HG03196 (cell line): ENCODE measurements at regions not wholly inside any gene's neighbourhood (a gene's known extent, or its start where the extent isn't known, plus 50 kb on each side); places are given as distances from the start of the nearest gene placed in this dataset.

Source experiments
- ATAC-seq: cut with Tn5 transposase; IDR thresholded peaks from one replicate; pipeline ENCODE4 v1.9.1; 2021; ENCODE audit not compliant: unreplicated experiment

DNA sequence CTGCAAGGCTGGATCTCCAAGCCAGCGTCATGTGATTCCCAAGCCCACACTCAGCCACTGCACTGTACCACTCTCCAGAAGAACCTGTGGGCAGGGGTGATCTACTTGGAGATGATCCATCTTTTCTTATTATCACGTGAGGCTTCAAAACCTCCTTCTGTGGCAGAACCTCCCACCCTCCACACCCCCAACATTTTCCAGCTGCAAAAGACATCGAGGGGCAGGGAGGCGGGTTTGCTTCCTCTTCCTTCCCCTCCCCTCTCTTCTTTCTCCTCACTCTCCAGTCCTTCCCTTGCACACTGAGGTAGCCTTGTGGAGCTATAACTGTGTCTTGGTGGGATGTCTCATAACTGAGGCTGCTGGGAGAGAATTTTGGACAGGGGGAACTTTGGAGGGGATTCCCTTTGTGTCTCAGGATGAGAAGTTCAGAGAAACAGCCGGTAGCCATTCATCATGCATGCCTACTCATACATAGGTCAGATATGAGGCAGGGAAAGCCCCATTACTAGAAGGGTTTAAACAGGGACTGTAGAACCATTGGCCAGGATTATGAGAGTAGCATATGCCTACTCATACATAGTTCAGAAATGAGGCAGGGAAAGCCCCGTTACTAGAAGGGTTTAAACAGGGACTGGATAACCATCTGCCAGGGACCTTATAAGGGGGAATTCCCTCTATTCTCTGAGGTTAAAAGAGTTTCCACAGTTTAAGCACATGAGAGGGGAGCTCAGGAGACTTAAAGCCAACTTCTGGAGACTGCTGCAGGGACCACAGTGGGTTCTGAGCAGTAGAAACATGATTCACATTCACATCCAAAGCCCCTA lies 420.7 kb upstream of the CADM1 start:
- peak; percentile 75 for ATAC-seq

DNA sequence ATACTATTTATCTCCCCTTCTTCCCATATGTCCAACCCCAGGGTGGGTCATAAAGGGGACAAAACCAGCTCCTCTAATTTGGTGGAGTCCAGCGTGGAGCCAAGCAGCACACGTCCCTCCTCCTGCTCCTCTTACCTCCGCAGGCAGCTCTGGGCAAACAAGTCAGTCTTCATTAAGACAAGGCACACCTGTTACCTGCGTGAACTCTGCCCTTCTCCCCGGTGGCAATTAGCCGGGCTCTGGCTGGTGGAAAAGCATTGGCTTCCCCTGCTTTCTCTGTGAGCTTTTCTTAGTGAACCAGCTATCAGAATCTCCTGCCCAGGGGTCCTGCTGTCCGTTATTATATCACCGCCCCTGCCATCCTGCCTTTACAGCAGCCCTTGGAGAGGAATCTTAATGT lies 418.7 kb upstream of the CADM1 start:
- no peak for ATAC-seq

DNA sequence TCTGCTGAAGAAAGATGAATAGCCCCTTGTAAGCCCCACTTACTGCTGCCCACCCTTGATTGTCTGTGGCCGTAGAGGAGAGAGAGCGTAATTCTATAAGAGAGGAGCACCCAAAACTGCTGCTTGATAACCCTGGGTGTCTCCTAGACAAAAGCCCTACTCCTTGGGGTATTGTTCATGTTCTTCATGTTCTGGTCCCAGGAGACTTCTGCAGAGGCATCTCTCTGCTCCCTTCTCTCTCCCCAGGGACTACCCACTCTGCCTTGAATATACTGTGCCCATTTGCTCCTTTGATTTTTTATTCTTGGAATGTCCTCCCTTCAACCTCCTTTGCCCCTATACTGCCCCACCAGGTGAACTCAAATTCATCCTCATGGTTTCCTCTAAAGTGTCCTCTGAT lies 417.8 kb upstream of the CADM1 start:
- no peak for ATAC-seq

DNA sequence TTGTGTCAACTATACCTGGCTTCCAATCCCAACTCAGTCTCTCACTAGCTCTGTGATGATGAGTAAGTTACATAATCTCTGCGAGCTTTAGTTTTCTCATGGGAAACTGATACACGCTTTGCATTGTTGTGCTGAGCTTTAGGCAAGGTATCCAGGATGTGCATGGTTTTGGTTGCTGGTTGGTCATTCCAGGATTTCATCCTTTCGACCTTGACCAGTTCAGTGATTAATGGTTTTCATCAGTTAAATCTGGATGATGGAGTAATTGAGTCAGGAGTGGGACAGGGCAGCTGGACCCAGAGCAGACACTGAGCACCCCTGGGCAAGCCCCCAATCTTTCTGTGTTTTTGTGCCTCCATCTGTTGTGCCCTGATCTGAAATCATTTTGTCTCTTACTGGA lies 417.3 kb upstream of the CADM1 start:
- no peak for ATAC-seq

DNA sequence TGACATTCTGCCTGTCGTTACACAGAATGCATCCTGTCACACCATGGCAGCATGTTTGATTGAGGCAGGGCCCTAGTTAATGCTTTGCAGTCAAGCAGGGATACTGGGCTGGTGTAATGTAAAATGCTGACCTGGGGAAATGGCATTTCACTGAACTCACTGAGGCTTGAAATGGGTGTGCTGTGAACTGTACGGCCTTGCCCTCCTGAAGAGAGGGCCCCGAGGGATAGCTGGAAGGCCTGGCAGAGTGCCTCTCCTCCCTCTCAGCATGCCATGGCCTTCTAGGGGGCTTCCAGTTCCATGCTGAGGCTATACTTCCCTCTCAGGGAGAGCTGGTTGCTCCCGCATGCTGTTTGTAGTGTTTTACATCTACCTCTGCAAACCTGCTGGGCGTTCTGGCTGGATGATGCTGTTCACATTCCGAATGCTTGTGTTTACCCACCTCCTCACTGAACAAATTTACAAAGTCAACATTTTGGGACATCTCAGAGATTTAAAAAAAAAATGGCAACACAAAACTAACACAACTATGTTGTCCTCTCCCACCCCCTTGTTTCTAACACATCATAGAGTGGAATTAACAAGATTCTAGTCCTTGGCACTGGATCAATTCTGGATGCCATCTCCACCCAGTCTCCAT lies 416.7 kb upstream of the CADM1 start:
- no peak for ATAC-seq

DNA sequence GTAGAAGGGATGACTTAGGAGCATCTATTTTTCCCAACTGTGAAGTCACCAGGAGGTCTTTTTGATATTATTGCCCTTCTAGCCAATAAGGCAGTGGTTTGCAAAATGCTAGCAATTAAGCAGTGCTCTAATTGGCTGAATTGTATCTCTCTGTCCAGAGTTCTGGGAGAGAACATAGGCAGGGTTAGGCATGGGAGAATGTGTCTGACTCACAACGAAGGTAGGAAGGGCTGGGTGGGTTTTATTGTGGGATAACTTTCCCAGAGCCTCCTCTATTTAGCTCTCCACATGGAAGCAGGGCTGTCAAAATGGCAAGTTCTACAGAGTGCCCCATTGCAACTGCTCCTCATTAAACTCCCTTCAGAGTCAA lies 415.9 kb upstream of the CADM1 start:
- ATAC-seq = no peak

DNA sequence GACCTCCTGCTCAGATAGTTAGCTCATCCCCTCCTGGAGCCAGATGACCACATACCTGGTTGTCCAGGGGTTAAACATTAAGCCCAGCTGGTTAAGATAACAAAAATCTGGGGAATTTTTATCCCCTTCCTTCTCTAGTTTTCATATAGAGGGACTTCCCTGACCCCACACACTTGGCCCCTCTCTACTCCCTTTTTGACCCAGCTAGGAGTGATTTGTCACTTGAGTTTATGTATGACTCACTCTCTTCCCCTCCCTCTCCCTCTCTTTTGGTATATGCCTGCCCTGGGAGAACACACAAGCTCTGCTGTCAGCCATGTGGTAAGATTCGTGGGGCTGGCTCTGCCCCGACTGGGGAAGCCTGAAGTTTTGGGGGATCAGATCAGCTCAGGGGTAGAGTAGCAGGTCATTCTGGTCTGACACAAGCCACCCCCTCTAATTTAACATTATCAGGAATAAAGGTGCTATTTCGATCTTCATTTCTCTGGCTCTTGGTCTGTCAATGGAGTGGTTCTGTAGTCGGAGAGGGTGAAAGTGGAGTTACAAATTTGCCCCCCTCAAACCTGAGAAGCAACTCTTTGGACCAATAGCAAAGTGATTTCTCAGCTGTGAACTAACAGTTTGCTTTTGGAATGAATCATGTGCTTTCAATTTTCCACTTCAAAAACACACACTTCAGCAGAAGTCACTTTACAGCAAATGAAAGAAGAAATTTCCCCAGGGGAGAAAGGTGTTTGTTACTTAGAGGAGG lies 415.3 kb upstream of the CADM1 start:
- ATAC-seq = peak; percentile 55

DNA sequence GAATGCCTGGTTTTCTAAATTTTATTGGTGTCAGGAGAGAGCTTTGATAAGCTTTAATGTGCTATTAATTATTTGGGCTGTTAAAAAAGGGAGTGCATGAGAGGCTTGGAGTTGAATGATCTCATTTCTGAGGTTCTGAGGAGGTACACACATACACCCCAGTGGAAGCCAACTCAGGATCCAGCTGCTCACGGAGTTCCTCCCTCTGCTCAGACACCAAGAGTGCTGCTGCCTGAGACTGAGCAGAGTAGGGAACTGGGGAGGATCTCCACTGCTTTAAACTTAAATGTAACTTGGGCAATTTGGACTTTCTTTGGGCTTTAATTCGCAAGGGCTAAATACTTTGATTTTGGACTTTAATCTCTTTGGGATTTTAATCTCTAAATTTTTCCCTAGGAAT lies 414.4 kb upstream of the CADM1 start:
- no peak for ATAC-seq

DNA sequence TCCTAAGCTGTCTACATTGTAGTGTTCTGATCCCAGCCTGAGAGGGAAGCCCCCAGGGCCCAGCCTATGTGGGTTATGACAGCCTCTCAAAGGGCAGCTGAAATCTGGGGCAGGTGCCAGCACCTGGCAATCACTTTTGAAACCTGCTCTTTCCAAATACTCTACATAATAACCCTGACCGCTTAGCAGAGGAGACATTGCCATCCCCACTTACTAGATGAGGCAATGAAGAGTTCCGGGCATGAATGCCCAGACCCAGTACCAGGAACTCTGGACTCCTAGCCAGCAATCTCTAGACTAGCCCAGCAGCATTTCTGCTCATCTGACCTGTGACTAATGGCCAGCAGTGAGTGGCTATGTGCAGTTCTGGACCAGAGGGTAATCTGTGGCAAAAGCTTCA lies 412.4 kb upstream of the CADM1 start:
- no peak for ATAC-seq

DNA sequence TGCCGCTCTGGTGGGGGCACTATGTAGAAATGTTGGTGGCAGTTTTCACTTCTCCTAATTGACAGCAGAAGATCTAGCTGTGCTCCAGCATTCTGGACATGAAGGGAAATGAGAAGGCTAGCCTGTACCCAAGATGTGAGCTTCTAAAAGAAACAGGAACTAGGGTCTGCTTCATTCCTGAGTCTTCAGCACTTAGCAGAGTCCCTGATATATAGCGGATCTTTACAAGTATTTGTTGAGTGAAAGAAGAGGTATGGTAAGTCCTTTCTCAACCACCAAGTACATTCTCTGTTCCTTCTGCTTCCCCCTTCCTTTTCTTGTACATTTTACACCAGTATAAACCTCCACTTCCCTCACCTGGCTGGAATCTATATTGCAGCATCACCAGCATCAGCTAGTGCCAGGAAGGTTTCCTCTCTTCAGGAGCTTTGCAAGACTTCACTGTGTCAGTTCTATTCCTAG lies 408.3 kb upstream of the CADM1 start:
- ATAC-seq = peak; percentile 47

DNA sequence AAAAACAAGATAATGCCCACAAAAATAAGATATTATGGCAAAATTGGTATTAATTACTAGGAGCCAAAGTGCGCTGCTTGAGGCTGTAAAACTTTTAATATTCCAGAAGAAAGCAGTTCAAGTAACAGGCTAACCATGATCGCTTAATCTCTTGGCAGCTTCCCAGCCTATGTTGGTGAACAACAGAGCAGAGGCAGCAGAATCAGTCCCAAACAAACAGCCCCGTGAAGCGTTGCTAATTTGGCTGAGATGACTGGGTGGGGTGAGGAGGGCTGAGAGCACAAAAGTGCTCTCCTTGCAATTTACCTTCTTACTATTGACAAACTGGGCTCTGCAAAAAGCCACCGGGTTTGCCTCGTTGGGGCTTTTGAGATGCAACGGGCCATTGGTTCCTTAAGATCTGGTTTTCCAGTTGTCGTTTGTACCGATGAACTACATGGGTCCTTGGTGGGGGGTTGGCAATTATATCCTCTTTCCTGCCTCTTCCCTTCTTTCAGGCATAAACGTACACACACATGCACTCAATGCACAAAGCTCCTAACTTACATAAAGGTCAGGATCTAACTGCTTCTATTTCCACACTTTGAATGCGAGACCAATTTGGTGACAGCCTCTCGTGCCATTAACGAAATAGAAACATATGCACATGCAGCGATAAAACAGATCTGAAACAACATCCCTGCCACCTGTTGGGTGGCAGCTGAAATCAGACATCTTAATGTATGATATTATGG lies 407.6 kb upstream of the CADM1 start:
- no peak for ATAC-seq

DNA sequence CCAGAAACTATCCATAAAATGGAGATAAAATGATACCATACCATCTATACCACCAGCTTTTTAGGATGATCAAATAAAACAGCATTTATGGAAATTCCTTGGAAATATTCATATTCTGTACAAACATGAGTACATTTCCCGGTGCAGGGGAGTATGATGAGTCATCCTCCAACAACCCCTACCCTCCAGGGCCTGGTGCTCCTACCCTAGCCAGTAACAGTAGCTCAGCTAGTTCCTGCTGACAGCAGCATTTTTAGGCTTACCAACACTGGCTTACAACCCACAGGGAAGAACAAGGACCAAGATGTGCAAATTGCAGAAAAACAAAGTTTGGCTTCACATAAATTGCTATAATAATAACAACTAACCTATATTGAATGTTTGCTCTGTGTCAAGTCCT lies 406.2 kb upstream of the CADM1 start:
- no peak for ATAC-seq

DNA sequence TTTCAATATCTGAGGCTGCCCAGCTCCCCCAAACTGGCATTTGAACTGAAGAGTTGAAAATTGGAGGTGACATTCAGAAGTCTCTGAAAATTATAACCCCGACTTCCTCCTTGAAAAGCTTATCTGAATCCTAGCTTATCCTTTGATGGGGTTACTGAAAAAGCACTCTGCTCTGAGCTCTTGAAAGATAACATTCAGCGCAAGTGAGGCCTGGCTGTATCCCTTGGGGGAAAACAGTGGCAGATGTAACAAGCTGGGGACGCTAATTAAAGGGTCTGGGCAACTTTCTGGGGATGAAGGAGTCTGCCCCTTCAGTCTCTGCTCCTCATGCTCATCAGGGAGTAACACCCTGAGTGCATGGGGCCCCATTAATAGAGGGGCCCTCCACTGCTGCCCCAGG lies 402.0 kb upstream of the CADM1 start:
- ATAC-seq = no peak

DNA sequence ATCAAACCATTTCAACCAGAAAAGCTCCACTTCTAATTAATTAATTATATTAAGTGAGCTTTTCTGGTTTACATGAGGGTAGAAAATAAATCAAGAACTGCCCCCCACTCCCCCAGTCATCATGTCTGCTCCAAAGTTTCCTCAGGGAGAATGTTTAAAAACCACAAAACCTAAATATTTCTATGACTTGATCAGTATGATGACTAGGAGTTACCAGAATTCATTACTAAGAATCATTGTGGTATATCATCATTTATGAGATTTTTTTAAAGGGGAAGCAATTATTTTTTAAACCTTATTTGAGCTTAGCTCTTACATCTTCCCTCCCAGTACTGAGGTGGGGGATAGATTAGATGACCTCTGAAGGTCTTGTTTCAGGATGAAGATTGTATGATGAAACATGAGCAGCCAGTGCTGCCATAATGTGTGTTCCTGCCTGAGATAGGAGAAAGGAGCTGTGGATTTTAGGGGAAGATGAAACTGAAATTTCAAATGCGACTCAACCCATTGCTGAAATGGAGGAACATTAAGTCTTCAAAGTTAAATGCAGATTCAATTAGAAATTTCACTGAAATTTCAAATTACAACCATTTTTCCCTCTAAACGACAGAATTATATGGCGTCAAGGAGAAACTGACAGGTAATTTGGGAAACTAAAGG lies 401.3 kb upstream of the CADM1 start:
- ATAC-seq = no peak

DNA sequence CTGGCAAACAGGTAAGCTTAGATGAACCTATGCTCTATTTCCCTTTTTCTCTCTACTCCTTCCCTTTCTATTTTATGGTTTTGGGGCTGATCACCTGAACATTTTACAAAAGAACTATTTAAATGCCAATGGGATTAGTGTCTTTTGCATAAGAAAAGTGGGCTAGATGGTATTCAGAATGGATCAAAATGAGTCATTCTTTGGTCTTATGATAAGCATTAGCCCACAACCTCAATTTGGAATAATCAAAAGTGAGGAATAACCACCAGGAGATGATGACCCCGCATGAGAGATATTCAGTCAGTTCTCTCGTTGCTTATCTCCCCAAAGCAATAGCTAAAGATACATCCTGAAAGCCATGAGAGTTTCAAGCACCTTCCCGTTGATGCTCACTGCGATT lies 399.0 kb upstream of the CADM1 start:
- ATAC-seq = no peak

DNA sequence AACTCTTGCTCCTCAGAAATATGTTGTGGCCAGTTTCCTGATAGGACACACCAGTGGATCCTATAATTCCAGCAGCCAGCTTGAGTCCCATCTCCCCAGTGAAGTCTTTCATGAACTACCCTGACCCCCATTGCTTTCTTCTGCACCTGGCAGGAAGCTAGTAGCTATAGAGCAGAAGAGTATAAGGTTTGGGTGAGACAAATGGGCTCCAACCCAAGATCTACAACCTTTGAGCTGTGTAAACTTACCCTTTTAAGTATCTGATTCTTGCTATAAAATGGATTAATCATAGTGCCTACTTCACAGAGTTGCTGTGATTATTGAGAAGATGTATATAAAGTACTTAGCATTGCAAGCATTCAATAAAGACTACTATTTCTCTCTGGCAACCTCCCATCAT lies 396.9 kb upstream of the CADM1 start:
- ATAC-seq = no peak

DNA sequence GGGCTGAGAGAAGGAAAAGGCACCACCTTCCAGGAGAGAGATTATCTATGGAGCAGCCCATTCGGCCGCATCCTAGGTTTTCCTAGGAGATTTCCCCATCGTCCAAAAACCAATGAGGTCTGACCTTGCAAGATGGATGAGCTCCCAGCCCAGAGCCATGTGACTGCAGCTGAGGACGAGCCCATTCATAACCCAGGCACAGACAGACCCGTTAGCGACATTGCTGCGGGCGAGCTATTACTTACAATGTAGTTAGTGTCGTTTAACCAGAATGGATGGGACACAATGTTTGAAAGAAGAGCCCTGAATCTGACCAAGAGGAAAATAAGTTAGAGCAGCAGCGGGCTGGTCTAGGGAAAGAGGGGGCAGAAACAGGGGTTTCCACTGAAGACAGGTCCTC lies 395.9 kb upstream of the CADM1 start:
- no peak for ATAC-seq

DNA sequence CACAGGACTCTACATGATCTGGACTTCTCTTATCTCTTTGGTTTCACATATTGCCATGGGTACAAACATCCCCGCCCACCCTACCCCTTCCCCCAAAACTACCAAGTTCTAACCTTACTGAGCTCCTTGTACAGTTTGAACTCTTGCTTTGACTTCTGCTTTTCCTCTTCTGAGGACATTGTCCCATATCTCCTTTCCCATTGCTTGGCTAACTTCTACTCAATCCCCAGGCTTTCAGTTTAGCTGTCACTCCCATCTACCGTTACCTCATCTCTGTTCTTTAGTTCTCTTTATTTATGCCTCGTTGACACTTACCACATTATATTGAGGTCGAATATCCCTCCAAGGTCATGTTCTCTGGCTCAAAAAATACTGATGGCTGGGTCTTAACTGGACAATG lies 393.5 kb upstream of the CADM1 start:
- no peak for ATAC-seq

DNA sequence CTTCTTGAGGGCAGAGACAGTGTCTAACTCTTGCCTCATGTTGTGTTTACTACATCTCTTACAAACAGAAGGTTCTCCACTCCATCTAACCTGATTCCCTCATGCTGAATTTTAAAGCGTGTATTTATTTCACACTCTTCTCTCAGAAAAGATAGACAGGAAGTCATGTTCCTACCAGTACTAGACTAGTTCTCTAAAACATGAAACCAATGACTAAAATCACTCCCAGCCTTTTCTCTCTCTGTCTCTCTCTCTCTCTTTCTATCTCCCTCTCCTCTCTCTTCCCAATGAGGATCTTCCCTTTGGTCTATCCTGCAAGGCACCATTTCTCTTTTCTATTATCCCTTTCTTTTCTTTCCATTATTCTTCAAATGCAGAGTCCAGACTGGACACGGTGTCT lies 391.9 kb upstream of the CADM1 start:
- ATAC-seq = no peak

DNA sequence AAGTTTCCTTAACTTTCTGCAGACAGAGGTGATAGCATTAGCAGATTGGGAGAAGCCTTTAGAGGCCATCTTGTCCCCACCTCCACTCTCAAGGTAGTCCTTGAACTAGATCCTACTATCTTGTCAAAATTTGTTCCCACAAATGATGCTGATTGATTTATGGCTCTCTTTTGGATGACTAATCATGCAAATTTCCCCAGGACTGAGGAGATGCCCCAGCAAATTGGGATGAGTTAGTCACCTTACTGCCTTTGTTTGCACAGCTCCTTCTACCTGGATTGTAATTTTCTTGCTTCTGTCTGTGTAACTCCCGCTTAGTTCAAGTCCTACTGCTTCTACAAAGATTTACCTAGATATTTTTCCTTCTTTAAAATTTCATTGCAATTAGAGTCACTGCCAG lies 391.4 kb upstream of the CADM1 start:
- no peak for ATAC-seq

DNA sequence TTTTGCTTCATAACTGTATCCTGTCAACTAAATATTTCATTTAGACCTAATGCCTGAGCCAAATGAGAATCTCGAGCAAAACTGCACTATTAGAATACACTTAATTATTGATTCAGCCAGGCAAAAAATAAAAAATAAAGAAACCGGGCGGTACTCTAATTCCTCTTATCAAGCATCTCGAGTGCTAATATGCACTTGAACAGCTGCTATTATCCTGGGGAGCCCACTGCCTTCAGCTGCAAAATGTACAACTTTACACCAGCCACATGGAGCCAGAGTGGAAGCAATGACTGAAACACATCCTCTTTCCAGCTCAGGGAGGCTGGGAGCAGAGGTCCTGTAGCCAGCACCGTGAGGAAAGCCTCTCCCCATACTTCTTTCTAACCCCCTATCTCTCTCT lies 390.0 kb upstream of the CADM1 start:
- no peak for ATAC-seq
